HG03045 (cell line): ENCODE measurements at regions not wholly inside any gene's neighbourhood (a gene's known extent, or its start where the extent isn't known, plus 50 kb on each side); places are given as distances from the start of the nearest gene placed in this dataset.
"Not testable (repeated sequence)": the region's sequence is repeated elsewhere in the genome, so short reads cannot be mapped to it uniquely, and the experiment has no call there.

ENCODE experiments used
- ATAC-seq: cut with Tn5 transposase; IDR thresholded peaks from one replicate; pipeline ENCODE4 v1.9.1; 2021; ENCODE audit warnings: mild to moderate bottlenecking, moderate library complexity; ENCODE audit not compliant: unreplicated experiment

DNA sequence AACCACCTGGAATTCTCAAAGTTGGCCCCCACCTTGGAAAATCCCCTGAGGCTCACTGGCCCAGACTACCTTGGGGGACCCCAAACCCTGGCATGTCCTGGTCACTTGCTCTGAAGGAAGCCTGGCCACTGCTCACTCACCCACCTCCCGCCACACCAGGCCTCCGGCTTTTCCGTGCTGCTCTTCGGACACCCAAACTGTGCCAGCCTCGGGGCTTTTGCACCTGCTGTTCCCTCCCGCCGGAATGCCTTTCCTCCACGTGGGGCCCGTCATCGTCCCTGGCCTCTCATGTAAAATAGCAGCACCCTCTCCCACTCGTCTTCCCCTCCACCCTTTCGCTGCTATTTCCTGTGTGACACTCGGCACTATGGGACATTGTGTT lies 87.2 kb upstream of the NCOR2 start:
- no peak for ATAC-seq

DNA sequence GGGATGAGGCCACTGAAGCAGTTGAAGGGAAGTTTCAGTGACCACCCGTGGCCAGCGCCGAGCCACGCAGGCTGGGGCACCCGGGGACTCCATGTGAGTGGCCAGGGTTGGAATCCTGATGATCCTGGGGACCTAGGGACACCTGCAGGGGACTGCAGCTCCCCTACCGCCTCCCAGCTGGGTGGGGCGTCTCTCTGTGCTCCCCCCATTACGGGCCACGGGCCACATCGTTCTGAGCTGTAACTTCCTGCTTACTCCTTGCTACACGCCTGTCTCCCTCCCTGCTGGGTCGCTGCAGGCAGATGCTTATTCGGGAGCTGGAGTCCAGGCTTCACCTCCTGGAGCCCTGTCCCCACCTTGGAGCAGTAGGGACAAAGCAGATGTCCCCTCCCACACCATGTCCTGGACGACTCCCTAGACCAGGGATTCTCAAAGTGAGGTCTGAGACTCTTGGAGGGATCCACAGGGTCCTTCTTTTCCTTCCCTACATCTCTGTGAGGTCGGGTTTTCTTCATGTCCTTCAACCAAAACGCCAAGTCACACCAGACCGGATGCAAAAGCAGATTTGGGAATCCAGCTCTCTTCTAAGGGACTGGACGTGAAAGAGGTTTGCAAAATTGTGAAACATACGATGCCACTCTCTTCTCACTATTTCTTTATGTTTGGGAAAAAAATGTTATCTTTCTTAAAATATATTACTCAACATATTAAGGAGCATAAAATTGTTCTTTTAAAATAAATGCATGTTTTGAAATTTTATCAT lies 85.9 kb upstream of the NCOR2 start:
- no peak for ATAC-seq

GRCh38 chr12:124652661-124653060 lies 85.2 kb upstream of the NCOR2 start:
- no peak for ATAC-seq

GRCh38 chr12:124651516-124652273 lies 84.3 kb upstream of the NCOR2 start:
- ATAC-seq, result no peak

GRCh38 chr12:124650912-124651311 lies 83.5 kb upstream of the NCOR2 start:
- no peak for ATAC-seq

DNA sequence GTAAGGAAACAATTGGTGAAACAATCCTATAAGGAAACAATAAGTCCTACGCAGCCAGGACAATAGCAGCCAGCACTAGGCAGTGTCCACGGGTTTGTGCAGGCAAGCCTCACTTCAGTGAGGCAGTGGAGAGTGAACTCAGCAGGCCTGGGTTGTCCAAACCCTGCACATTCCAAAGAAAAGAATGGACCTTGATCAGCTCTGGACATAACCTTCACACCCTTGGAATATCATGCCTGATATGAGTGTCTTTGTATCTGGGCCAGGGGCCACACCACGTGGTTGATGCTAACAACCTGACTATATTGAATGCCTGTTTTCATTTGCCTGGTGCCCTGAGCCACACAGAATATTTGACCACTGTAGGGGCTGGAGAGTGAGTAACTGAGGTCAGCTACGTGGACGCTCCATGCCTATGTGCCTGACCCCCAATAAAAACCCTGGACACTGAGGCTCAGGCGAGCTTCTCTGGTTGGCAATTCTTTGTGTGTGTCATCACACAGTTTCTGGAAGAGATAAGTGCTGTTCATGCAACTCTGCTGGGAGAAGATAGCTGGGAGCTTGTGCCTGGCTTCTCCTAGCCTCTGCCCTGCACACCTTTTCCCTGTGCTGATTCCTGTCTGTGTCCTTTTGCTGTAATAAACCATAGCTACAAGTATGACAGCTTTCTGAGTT lies 81.4 kb upstream of the NCOR2 start:
- ATAC-seq, result no peak

GRCh38 chr12:124647316-124647715 lies 79.9 kb upstream of the NCOR2 start:
- ATAC-seq, result no peak

DNA sequence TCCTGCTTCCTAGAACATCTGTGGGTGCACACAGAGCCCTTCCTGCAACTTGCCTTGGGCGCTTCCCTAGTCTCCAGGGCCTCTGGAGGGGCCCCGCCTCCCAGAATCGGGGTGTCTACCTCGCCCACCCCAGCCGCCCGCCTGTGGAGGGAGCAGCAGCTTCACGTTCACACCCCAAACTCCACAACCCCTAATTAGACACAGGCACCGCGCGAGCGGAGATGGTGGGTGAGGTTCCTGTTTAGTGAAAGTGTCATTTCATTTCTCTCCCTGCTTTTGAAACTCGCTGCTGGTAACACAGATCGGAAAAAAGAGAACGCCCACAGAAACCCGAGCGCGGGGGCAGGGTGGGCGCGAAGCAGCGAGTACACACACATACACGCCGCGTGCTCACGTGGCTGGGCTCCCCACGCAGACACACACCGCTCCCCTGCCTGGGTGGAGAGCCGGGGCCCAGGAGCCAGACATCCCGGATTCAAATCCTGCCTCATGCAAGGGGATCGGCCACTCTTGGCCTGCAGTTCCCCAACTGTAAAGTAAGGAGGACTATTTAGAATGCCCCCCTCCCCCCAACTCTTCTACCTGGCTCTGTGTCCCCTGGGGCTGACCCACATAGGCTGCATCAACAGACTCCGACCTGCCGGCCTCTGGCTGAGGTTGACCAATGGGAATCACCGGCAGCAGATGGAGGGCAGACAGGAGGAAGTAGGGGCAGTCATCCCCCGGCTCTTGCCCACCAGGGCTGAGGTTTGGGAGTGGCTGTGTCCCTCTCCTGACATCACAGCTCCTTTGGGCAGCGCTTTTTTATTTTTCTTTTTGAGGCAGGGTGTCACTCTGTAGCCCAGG lies 79.2 kb upstream of the NCOR2 start:
- no peak for ATAC-seq

DNA sequence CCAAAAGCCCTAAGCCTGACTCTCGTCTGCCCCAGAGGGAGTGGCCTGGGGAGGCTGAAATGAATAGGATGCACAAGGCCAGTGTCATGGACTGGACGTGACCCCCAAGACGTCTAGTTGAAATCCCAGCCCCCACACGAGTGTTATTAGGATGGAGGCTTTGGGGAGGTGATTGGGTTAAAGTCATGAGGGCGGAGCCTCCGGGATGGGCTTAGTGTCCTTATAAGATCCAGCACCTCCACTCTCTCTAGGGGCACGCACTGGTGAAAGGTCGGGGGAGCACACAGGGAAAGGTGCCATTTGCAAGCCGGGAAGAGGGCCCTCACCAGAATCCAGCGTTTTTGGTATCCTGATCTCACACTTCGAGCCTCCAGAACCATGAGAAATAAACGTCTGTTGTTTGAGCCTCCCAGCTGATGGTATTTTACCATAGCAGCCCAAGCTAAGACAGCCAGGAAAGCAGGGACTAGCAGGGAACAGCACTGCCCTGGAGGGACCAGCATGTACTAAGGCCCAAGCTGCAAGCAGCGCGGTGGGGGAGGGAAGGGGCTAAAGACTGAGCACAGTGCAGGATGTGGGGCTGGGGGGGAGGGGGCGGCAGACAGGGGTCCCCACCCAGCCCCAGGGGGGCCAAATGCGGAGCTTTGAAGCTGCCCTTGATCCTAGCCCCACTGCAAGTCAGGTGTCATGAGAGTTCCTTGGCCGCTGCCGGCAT lies 78.3 kb upstream of the NCOR2 start:
- no peak for ATAC-seq

DNA sequence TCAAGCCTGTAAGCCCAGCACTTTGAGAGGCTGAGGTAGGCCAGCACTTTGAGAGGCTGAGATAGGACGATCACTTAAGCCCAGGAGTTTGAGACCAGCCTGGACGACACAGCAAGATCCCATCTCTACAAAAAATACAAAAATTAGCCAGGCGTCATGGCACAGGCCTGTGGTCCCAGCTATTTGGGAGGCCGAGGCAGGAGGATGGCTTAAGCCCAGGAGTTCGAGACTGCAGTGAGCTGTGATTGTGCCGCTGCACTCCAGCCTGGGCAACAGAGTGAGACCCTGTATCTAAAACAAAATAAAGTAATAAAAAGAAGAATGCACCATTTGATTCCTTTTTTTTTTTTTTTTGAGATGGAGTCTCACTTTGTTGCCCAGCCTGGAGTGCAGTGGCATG lies 76.4 kb upstream of the NCOR2 start:
- ATAC-seq, result not testable (repeated sequence)

DNA sequence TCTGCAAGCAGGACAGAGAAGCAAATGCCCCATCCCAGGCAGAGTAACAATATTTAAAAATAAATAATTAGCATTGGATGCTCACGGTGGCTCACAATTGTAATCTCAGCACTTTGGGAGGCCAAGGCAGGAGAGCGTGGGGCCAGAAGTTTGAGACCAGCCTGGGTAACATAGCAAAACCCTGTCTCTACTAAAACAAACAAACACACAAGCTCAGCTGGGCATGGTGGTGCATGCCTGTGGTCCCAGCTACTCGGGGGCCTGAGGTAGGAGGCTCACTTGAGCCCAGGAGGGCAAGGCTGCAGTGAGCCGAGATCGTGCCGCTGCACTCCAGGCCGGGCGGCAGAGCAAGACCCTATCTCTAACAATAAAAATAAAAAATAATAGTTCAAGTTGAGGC lies 74.7 kb upstream of the NCOR2 start:
- no peak for ATAC-seq

DNA sequence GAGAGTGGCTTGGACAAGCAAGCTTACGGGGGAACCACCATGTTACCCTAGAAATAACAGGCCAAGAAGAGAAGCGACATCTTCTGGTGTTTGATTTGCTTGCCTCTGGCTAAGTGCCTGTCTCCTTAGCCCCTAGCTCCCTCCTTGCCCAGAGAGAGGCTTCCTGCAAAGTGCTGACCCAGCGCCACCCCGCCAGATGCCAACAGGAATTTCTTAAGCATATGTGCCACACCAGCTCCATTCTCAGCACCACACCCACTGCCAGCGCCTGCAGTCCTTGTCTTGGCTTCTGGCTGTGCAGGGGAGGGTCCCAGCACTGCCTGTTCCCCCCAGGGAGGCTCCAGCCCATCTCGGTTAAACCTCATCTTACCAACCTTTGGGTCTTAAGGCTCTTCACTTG lies 74.2 kb upstream of the NCOR2 start:
- ATAC-seq, result no peak

GRCh38 chr12:124640056-124640455 lies 72.6 kb upstream of the NCOR2 start:
- no peak for ATAC-seq

GRCh38 chr12:124639122-124639806 lies 71.9 kb upstream of the NCOR2 start:
- ATAC-seq, result no peak

- no peak for ATAC-seq
Observed at GRCh38 chr12:124637581-124637981, 70.2 kb upstream of the NCOR2 start.

DNA sequence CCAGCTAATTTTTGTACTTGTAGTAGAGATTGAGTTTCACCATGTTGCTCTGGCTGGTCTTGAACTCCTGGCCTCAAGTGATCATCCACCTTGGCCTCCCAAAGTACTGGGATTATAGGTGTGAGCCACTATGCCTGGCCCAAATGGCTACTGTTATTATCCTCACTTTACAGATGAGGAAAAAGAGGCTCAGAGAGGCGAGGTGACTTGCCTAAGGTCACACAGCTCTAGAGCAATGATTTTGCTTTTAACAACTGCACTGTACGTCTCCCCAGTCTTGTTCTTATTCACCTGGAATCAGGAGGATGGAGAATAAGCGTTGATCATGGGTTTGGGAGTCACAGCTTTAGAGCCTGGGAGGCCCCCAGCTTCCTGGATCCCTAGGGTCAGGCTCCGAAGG lies 69.8 kb upstream of the NCOR2 start:
- ATAC-seq, result no peak

DNA sequence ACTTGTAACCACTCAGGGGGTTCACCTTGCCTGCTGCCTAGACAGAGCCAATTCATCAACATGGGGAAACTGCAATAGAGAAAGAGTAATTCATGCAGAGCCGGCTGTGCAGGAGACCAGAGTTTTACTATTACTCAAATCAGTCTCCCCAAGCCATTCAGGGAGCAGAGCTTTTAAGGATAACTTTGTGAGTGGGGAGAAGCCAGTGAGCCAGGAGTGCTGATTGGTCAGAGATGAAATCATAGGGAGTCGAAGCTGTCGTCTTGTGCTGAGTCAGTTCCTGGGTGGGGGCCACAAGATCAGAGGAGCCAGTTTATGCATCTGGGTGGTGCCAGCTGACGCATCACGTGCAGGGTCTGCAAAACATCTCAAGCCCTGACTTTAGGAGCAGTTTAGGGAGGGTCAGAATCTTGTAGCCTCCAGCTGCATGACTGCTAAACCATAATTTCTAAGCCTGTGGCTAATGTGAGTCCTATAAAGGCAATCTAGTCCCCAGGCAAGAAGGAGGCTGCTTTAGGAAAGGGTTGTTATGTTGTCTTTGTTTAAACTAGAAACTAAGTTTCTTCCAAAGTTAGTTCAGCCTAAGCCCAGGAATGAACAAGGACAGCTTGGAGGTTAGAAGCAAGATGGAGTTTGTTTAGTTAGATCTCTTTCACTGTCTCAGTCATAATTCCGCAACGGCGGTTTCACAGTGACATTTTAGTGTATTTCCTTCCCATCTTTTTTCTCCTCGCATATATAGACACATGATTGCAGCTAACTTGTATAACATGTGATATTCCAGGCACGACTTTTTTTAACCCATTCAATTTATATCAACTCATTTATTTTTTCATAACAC lies 68.9 kb upstream of the NCOR2 start:
- ATAC-seq, result no peak

DNA sequence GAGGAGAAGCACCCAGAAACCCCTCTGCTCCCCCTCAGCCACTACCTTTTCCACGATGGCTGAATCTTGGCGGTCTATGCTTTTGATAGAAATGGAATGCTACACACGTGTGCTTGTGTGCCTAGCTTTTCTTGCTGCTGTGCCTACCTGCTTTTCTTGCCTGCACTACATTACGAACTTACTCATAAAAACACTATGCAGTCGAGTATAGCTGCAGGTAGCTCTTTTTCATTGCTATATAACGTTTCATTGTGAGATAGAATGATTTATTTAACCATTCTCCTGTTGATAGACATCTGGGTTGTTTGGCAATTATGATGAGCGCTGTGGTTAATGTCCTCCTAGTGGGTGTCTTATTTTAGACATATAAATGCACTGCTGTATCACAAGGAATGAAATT lies 67.9 kb upstream of the NCOR2 start:
- ATAC-seq, result no peak
